HCT116 (cell line): ENCODE measurements at regions not wholly inside any gene's neighbourhood (a gene's known extent, or its start where the extent isn't known, plus 50 kb on each side); places are given as distances from the start of the nearest gene placed in this dataset.

Experiments used
- ATAC-seq: fragments of 200-7000 bp; cut with Tn5 transposase; 2 replicates; pipeline ENCODE4 v1.9.1; 2020; ENCODE audit warnings: mild to moderate bottlenecking, moderate library complexity
- BruUV-seq: library from RNA; stranded (reverse); fragments of 400-500 nt; replicated peaks from 2 replicates; lab custom pipeline; 2021; lab: Mats Ljungman, UMichigan
- CTCF ChIA-PET: fragments of 300-600 bp; sonication (Branson Sonifier 250); formaldehyde crosslinking; loops from one replicate; lab custom pipeline; 2021; ENCODE audit warnings: antibody characterized with exemption; lab: Charles Lee
- POLR2A ChIA-PET: fragments of 300-600, 350-600 bp; sonication (Branson Sonifier 250); formaldehyde crosslinking; loops from one replicate; lab custom pipeline; 2021; ENCODE audit warnings: antibody characterized with exemption; lab: Charles Lee
- RAD21 ChIA-PET, 2 experiments: fragments of 300-600 bp; sonication (Branson Sonifier 250); formaldehyde crosslinking; loops; one replicate each; lab custom pipeline; 2023; ENCODE audit warnings: low total read pairs in 2 of 2; ENCODE audit not compliant: uncharacterized antibody in 2 of 2, unreplicated experiment in 2 of 2, low non-redundant PET in 1 of 2; lab: Charles Lee
- DNase-seq: peaks from one replicate; pipeline ENCODE4 v3.0.0-alpha.2; 2010; ENCODE audit warnings: low read depth, low spot score
- H2AFZ ChIP-seq: fragments of 200-600 bp; shearing (Covaris generic), sonication (generic); 2 replicates; pipeline ENCODE4 v1.6.1; 2017; ENCODE audit warnings: low read depth, mixed run types, mixed read lengths, antibody characterized with exemption, low read length; ENCODE audit not compliant: poor library complexity, severe bottlenecking
- H3K27ac ChIP-seq: 2 replicates; pipeline ENCODE4 v1.5.1; 2012; ENCODE audit warnings: low read depth, low read length
- H3K27me3 ChIP-seq: fragments of 200-600 bp; sonication (generic); 2 replicates; pipeline ENCODE4 v1.6.1; 2016; ENCODE audit warnings: mixed run types, low read length, mixed read lengths; ENCODE audit not compliant: insufficient read depth
- H3K36me3 ChIP-seq, 2 experiments: fragments of 200-500 bp in 1 of 2; fragments of 200-600 bp in 1 of 2; sonication (Bioruptor generic) in 1 of 2; sonication (generic) in 1 of 2; 2 replicates each; pipeline versions ENCODE4 v1.5.1 to v1.6.1; 2014 to 2016; ENCODE audit warnings: low read length in 2 of 2, inconsistent platforms in 1 of 2, mixed read lengths in 1 of 2, mixed run types in 1 of 2; ENCODE audit not compliant: insufficient read depth in 2 of 2, control insufficient read depth in 1 of 2
- H3K4me1 ChIP-seq, 2 experiments: fragments of 200-600 bp in 1 of 2; sonication (generic) in 1 of 2; 2 replicates each; pipeline versions ENCODE4 v1.5.1 to v1.6.1; 2012 to 2017; ENCODE audit warnings: low read length in 2 of 2, inconsistent platforms in 1 of 2, mild to moderate bottlenecking in 1 of 2, mixed read lengths in 1 of 2, mixed run types in 1 of 2, moderate library complexity in 1 of 2; ENCODE audit not compliant: insufficient read depth in 2 of 2, control insufficient read depth in 1 of 2
- H3K4me2 ChIP-seq: fragments of 200-600 bp; sonication (generic); 2 replicates; pipeline ENCODE4 v1.6.1; 2017; ENCODE audit warnings: mixed run types, low read length, mixed read lengths
- H3K4me3 ChIP-seq, 2 experiments: fragments of 200-600 bp in 1 of 2; sonication (generic) in 1 of 2; replicated peaks in 1 of 2; 2 replicates each; pipeline ENCODE4 v1.5.1; 2011 to 2016; ENCODE audit warnings: low read length in 2 of 2, control low read depth in 1 of 2, low read depth in 1 of 2, mild to moderate bottlenecking in 1 of 2, mixed read lengths in 1 of 2, mixed run types in 1 of 2
- H3K79me2 ChIP-seq: fragments of 200-600 bp; sonication (generic); 2 replicates; pipeline ENCODE4 v1.6.1; 2017; ENCODE audit warnings: mild to moderate bottlenecking, mixed run types, low read length, moderate library complexity, mixed read lengths; ENCODE audit not compliant: insufficient read depth
- H3K9ac ChIP-seq: fragments of 200-600 bp; sonication (generic); 2 replicates; pipeline ENCODE4 v1.6.1; 2016; ENCODE audit warnings: low read length, mixed read lengths
- H3K9me2 ChIP-seq: fragments of 200-600 bp; sonication (generic), shearing (Covaris generic); 2 replicates; pipeline ENCODE4 v1.6.1; 2017; ENCODE audit warnings: mixed run types, mild to moderate bottlenecking, moderate library complexity; ENCODE audit not compliant: insufficient read depth
- H3K9me3 ChIP-seq, 2 experiments: fragments of 200-500 bp in 1 of 2; fragments of 200-600 bp in 1 of 2; sonication (Bioruptor generic) in 1 of 2; sonication (generic) in 1 of 2; 2 replicates each; pipeline ENCODE4 v1.6.1; 2014 to 2017; ENCODE audit warnings: low read length in 2 of 2, mixed read lengths in 2 of 2, inconsistent platforms in 1 of 2, low read depth in 1 of 2, mild to moderate bottlenecking in 1 of 2, mixed run types in 1 of 2, moderate library complexity in 1 of 2; ENCODE audit not compliant: control insufficient read depth in 1 of 2, insufficient read depth in 1 of 2
- H4K20me1 ChIP-seq: fragments of 200-600 bp; sonication (generic), shearing (Covaris generic); 2 replicates; pipeline ENCODE4 v1.6.1; 2017; ENCODE audit warnings: mixed run types, mild to moderate bottlenecking, moderate library complexity; ENCODE audit not compliant: insufficient read depth
- ATF3 ChIP-seq: IDR thresholded peaks from 2 replicates; pipeline ENCODE4 v1.6.1; 2012
- CBX3 ChIP-seq: IDR thresholded peaks from 2 replicates; pipeline ENCODE4 v1.6.1; 2012; ENCODE audit warnings: low read depth
- CEBPB ChIP-seq: IDR thresholded peaks from 2 replicates; pipeline ENCODE4 v1.6.1; 2012; ENCODE audit warnings: low read depth
- ELF1 ChIP-seq: IDR thresholded peaks from 2 replicates; pipeline ENCODE4 v1.6.1; 2012; ENCODE audit warnings: low read depth, borderline replicate concordance
- FOSL1 ChIP-seq: IDR thresholded peaks from 2 replicates; pipeline ENCODE4 v1.6.1; 2012; ENCODE audit warnings: low read depth
- JUND ChIP-seq: IDR thresholded peaks from 2 replicates; pipeline ENCODE4 v1.6.1; 2012
- MAX ChIP-seq: IDR thresholded peaks from 2 replicates; pipeline ENCODE4 v1.6.1; 2012
- POLR2A ChIP-seq: IDR thresholded peaks from 2 replicates; pipeline ENCODE4 v1.7.0; 2011; ENCODE audit warnings: borderline replicate concordance; ENCODE audit not compliant: insufficient read depth, insufficient read length; ENCODE audit errors: extremely low read depth
- POLR2AphosphoS5 ChIP-seq: IDR thresholded peaks from 2 replicates; pipeline ENCODE4 v1.6.1; 2011; ENCODE audit warnings: mild to moderate bottlenecking, low read depth, low read length, moderate library complexity
- RAD21 ChIP-seq: IDR thresholded peaks from 2 replicates; pipeline ENCODE4 v1.6.1; 2012; ENCODE audit warnings: low read depth, mild to moderate bottlenecking
- REST ChIP-seq: IDR thresholded peaks from 2 replicates; pipeline ENCODE4 v1.6.1; 2012; ENCODE audit warnings: low read depth
- SIN3A ChIP-seq: IDR thresholded peaks from 2 replicates; pipeline ENCODE4 v1.6.1; 2012; ENCODE audit warnings: low read depth
- SP1 ChIP-seq: IDR thresholded peaks from 2 replicates; pipeline ENCODE4 v1.6.1; 2012; ENCODE audit warnings: low read depth
- TCF7L2 ChIP-seq: IDR thresholded peaks from 2 replicates; pipeline ENCODE4 v1.7.0; 2011; ENCODE audit warnings: borderline replicate concordance, inconsistent platforms; ENCODE audit not compliant: insufficient read depth, insufficient read length; ENCODE audit errors: extremely low read depth
- intact Hi-C: fragments of 100-400 bp; cut with micrococcal nuclease; formaldehyde crosslinking; loops from 2 replicates; pipeline ENCODE4 v1.10.0; 2022

- H3K9me3 ChIP-seq, result no peaks in the 10 kb centered on the region
- no peaks in the 10 kb centered on the region for H3K36me3 ChIP-seq
- intact Hi-C loops, result no loop called here
- peak; percentile 87 for ATAC-seq
- BruUV-seq, result TSS peak; percentile 83
- TF ChIP-seq CBX3, result peak; percentile 71; the same call in 1 of the 2 replicates
- TF ChIP-seq SIN3A, result no peak
- peak; percentile 76 for TF ChIP-seq TCF7L2
- TF ChIP-seq SP1, result peak; percentile 76
- peak; percentile 80 for TF ChIP-seq JUND
- TF ChIP-seq FOSL1, result peak; percentile 79
- TF ChIP-seq POLR2AphosphoS5, result peak; percentile 65
- no peak for TF ChIP-seq ELF1
- TF ChIP-seq POLR2A, result peak; percentile 59
- peak; percentile 92 for TF ChIP-seq CEBPB
- TF ChIP-seq RAD21, result no peak
- TF ChIP-seq ATF3, result peak; percentile 93
- no peak for TF ChIP-seq REST
- no peak for TF ChIP-seq MAX
- H3K9ac ChIP-seq, result no peak overlapping the region
- H3K4me2 ChIP-seq, result peak overlapping the region; percentile 76
- ChIA-PET CTCF (interaction anchor here (3.6 kb wide), 1 partner anchor 26 kb away, joined by 7 read pairs; no protein-coding TSS in a partner anchor), POLR2A (interaction anchor here (0.9 to 1.5 kb wide), 2 partner anchors 9 to 208 kb away, joined by 3 to 9 read pairs; partner anchors contain the start of gene JADE1), RAD21 (interaction anchor here in 1 of 2 experiments (0.7 kb wide), 1 partner anchor 569 kb away, joined by 3 read pairs; no protein-coding TSS in a partner anchor)
- peak; percentile 77 for DNase-seq
- H3K79me2 ChIP-seq, result no peaks in the 10 kb centered on the region
- H3K9me2 ChIP-seq, result no peaks in the 10 kb centered on the region
- H3K4me3 ChIP-seq, result peak overlapping the region in 1 of 2 experiments; percentile 40; a peak in 3 of 4 replicates
- H4K20me1 ChIP-seq, result no peaks in the 10 kb centered on the region
- peak overlapping the region; percentile 17; the same call in 1 of the 2 replicates for H3K27ac ChIP-seq
- no peaks in the 10 kb centered on the region for H3K27me3 ChIP-seq
- H3K4me1 ChIP-seq, result peaks cover 16 to 18% of the 10 kb centered on the region in 2 experiments
- H2AFZ ChIP-seq, result peak overlapping the region; percentile 83
Observed at GRCh38 chr4:128600996-128601871, 208.3 kb upstream of the JADE1 start.
